Endothelial cell of umbilical vein (primary cell): ENCODE measurements at regions not wholly inside any gene's neighbourhood (a gene's known extent, or its start where the extent isn't known, plus 50 kb on each side); places are given as distances from the start of the nearest gene placed in this dataset.

Experiments
- BruUV-seq: library from RNA; stranded (reverse); fragments of 400-500 nt; replicated peaks from 2 replicates; lab custom pipeline; 2021; lab: Mats Ljungman, UMichigan
- CTCF ChIA-PET: fragments of 300-600, 350-600 bp; sonication (Branson Sonifier 250); formaldehyde crosslinking; loops from one replicate; lab custom pipeline; 2021; ENCODE audit warnings: antibody characterized with exemption, inconsistent platforms; lab: Charles Lee
- POLR2A ChIA-PET: fragments of 300-600, 350-600 bp; sonication (Branson Sonifier 250); formaldehyde crosslinking; loops from one replicate; lab custom pipeline; 2021; ENCODE audit warnings: antibody characterized with exemption, inconsistent platforms; lab: Charles Lee
- DNase-seq: peaks from one replicate; pipeline ENCODE4 v3.0.0-alpha.2; 2011; ENCODE audit warnings: low read depth, low spot score
- FAIRE-seq: peaks from 2 replicates; lab custom pipeline; 2011; peaks lifted over from hg19 to GRCh38; lab: Jason Lieb, UNC
- H2AFZ ChIP-seq: 2 replicates; pipeline ENCODE4 v1.6.0; 2012; ENCODE audit warnings: low read depth, low read length, control low read depth, inconsistent platforms
- H3K27ac ChIP-seq: 2 replicates; pipeline ENCODE4 v1.5.1; 2011; ENCODE audit warnings: low read depth, mild to moderate bottlenecking, control low read depth, low read length, moderate library complexity; ENCODE audit not compliant: insufficient read depth
- H3K27me3 ChIP-seq, 2 experiments: 2 replicates each; pipeline versions ENCODE4 v1.6.0 to v1.6.1; 2011; ENCODE audit warnings: low read length in 2 of 2, mixed read lengths in 1 of 2; ENCODE audit not compliant: control insufficient read depth in 2 of 2, insufficient read depth in 2 of 2
- H3K36me3 ChIP-seq, 2 experiments: 2 replicates in 1 of 2; 3 replicates in 1 of 2; pipeline ENCODE4 v1.5.1; 2011; ENCODE audit warnings: low read length in 2 of 2, mild to moderate bottlenecking in 1 of 2, moderate library complexity in 1 of 2; ENCODE audit not compliant: control insufficient read depth in 2 of 2, insufficient read depth in 2 of 2; ENCODE audit errors: extremely low read depth in 1 of 2
- H3K4me1 ChIP-seq: 3 replicates; pipeline ENCODE4 v1.5.1; 2011; ENCODE audit warnings: mild to moderate bottlenecking, low read length; ENCODE audit not compliant: control insufficient read depth, insufficient read depth; ENCODE audit errors: extremely low read depth
- H3K4me2 ChIP-seq: 2 replicates; pipeline ENCODE4 v1.6.1; 2011; ENCODE audit warnings: low read length, control low read depth, mixed read lengths; ENCODE audit not compliant: insufficient read depth
- H3K4me3 ChIP-seq, 3 experiments: fragments of 200-600 bp in 1 of 3; sonication (generic), shearing (Covaris generic) in 1 of 3; replicated peaks in 1 of 3; 2 replicates each; pipeline ENCODE4 v1.5.1; 2011 to 2016; ENCODE audit warnings: control low read depth in 3 of 3, low read length in 3 of 3, mild to moderate bottlenecking in 2 of 3, inconsistent platforms in 1 of 3, low read depth in 1 of 3, moderate library complexity in 1 of 3; ENCODE audit not compliant: insufficient read depth in 1 of 3
- H3K79me2 ChIP-seq: 2 replicates; pipeline ENCODE4 v1.6.0; 2012; ENCODE audit warnings: low read length, inconsistent platforms; ENCODE audit not compliant: control insufficient read depth, insufficient read depth
- H3K9ac ChIP-seq: replicated peaks from 2 replicates; pipeline ENCODE3; 2011; ENCODE audit warnings: low read length, control low read depth; ENCODE audit not compliant: insufficient read depth; ENCODE audit errors: extremely low read depth
- H3K9me1 ChIP-seq: replicated peaks from 3 replicates; pipeline ENCODE4 v1.6.0; 2011; ENCODE audit warnings: mild to moderate bottlenecking, low read length; ENCODE audit not compliant: control insufficient read depth, insufficient read depth; ENCODE audit errors: extremely low read depth
- H3K9me3 ChIP-seq: replicated peaks from 2 replicates; pipeline ENCODE4 v1.5.1; 2012; ENCODE audit warnings: low read length, inconsistent platforms; ENCODE audit not compliant: control insufficient read depth, insufficient read depth
- H4K20me1 ChIP-seq: replicated peaks from 2 replicates; pipeline ENCODE3; 2011; ENCODE audit warnings: mild to moderate bottlenecking, low read length; ENCODE audit not compliant: control insufficient read depth, insufficient read depth; ENCODE audit errors: extremely low read depth
- EZH2 ChIP-seq: IDR thresholded peaks from 2 replicates; pipeline ENCODE4 v1.6.1; 2012; ENCODE audit warnings: borderline replicate concordance, low read depth, mild to moderate bottlenecking, moderate library complexity, low read length, inconsistent platforms; ENCODE audit not compliant: severe bottlenecking
- FOS ChIP-seq: IDR thresholded peaks from 2 replicates; pipeline ENCODE4 v1.6.1; 2011; ENCODE audit warnings: mild to moderate bottlenecking, low read length, moderate library complexity, borderline replicate concordance; ENCODE audit not compliant: insufficient read depth
- GATA2 ChIP-seq: IDR thresholded peaks from 2 replicates; pipeline ENCODE4 v1.7.0; 2011; ENCODE audit warnings: low read depth, mild to moderate bottlenecking, moderate library complexity, mixed read lengths, low read length; ENCODE audit not compliant: insufficient read length, insufficient read depth
- JUN ChIP-seq: IDR thresholded peaks from 2 replicates; pipeline ENCODE4 v1.6.1; 2011; ENCODE audit warnings: borderline replicate concordance, low read depth; ENCODE audit not compliant: insufficient read length, insufficient read depth
- MYC ChIP-seq: IDR thresholded peaks from one replicate; pipeline ENCODE4 v1.6.1; 2011; ENCODE audit warnings: mild to moderate bottlenecking, low read depth, low read length
- POLR2A ChIP-seq: IDR thresholded peaks from 2 replicates; pipeline ENCODE4 v1.6.1; 2012; ENCODE audit warnings: low read depth, mild to moderate bottlenecking, control low read depth, low read length
- POLR2AphosphoS5 ChIP-seq: IDR thresholded peaks from 2 replicates; pipeline ENCODE4 v1.6.1; 2012; ENCODE audit warnings: low read depth, mild to moderate bottlenecking, control low read depth, low read length, moderate library complexity; ENCODE audit not compliant: insufficient read depth
- dilution Hi-C: fragments of 300-500 bp; cut with MboI; formaldehyde crosslinking; loops from one replicate; pipeline ENCODE4 v1.15.0; 2019; ENCODE audit warnings: low sequenced_read_pairs; ENCODE audit not compliant: extremely low pct_ligation_motif_present
- intact Hi-C: fragments of 100-400 bp; cut with micrococcal nuclease; formaldehyde crosslinking; loops from one replicate; pipeline ENCODE4 v1.10.0; 2022
- TF ChIP-seq, protein P1 (sequence below): IDR thresholded peaks from 2 replicates; pipeline ENCODE4 v1.6.1; 2011; ENCODE audit not compliant: insufficient read depth, insufficient read length
- TF ChIP-seq, protein P2 (sequence below), 2 donors: IDR thresholded peaks; 1 replicate in 1 of 2; 2 replicates in 1 of 2; pipeline ENCODE4 v1.5.1; 2011; ENCODE audit warnings: low read length in 2 of 2, mild to moderate bottlenecking in 2 of 2, moderate library complexity in 2 of 2, control low read depth in 1 of 2, inconsistent platforms in 1 of 2, low read depth in 1 of 2; ENCODE audit not compliant: insufficient read depth in 1 of 2; ENCODE audit errors: extremely low read depth in 1 of 2

DNA sequence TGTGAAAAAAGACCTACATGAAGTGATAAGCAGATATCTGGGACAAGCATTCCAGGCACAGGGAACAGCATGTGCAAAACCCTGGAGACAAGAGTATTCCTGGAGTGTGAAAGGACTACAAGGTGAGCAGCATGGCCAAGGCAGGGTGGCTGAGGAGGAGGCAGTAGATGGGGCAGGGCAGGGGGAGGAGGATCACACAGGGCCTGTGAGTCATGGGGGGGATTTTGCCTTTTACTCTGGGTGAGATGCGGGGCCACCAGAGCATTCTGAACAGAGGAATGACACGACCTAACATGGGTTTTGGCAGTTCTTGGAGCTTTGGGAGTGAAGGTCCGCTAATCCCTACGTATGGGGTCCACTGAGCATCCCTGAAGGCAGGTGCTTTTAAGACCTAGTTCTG, 69.8 kb upstream of the CCN6 start:
- CTCF ChIA-PET = interaction anchor here (1.3 kb wide), 1 partner anchor 9 kb away, joined by 4 read pairs; no protein-coding TSS in a partner anchor
- POLR2A ChIA-PET = no interaction called here
- H3K9me1 ChIP-seq = no peaks in the 10 kb centered on the region
- H4K20me1 ChIP-seq = no peaks in the 10 kb centered on the region
- no peak for FAIRE-seq
- no peak overlapping the region for H3K4me3 ChIP-seq
- no peak overlapping the region for H3K9ac ChIP-seq
- intact Hi-C loops (no loop called here), dilution Hi-C loops (no loop called here)
- H3K9me3 ChIP-seq = no peaks in the 10 kb centered on the region
- no TSS peak for BruUV-seq
- H3K27me3 ChIP-seq = no peaks in the 10 kb centered on the region
- no peaks in the 10 kb centered on the region for H3K36me3 ChIP-seq
- H2AFZ ChIP-seq = no peak overlapping the region
- H3K27ac ChIP-seq = no peak overlapping the region
- no peak overlapping the region for H3K4me2 ChIP-seq
- no peak for TF ChIP-seq EZH2
- no peak for TF ChIP-seq MYC
- TF ChIP-seq, protein P1, sequence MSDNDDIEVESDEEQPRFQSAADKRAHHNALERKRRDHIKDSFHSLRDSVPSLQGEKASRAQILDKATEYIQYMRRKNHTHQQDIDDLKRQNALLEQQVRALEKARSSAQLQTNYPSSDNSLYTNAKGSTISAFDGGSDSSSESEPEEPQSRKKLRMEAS = no peak
- TF ChIP-seq GATA2 = no peak
- no peak for TF ChIP-seq FOS
- TF ChIP-seq, protein P2, sequence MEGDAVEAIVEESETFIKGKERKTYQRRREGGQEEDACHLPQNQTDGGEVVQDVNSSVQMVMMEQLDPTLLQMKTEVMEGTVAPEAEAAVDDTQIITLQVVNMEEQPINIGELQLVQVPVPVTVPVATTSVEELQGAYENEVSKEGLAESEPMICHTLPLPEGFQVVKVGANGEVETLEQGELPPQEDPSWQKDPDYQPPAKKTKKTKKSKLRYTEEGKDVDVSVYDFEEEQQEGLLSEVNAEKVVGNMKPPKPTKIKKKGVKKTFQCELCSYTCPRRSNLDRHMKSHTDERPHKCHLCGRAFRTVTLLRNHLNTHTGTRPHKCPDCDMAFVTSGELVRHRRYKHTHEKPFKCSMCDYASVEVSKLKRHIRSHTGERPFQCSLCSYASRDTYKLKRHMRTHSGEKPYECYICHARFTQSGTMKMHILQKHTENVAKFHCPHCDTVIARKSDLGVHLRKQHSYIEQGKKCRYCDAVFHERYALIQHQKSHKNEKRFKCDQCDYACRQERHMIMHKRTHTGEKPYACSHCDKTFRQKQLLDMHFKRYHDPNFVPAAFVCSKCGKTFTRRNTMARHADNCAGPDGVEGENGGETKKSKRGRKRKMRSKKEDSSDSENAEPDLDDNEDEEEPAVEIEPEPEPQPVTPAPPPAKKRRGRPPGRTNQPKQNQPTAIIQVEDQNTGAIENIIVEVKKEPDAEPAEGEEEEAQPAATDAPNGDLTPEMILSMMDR (IDR thresholded peaks at IDR 0.05; ENCODE audit: extremely low read depth in 1 of 2, insufficient read depth in 1 of 2, low read depth in 1 of 2, low read length in 2 of 2) = no peak
- no peak for TF ChIP-seq POLR2A
- TF ChIP-seq POLR2AphosphoS5 = no peak
- no peak for TF ChIP-seq JUN
- no peak for DNase-seq
- no peaks in the 10 kb centered on the region for H3K79me2 ChIP-seq
- H3K4me1 ChIP-seq = peaks cover 5% of the 10 kb centered on the region
